HG03066 (cell line): ENCODE measurements at regions not wholly inside any gene's neighbourhood (a gene's known extent, or its start where the extent isn't known, plus 50 kb on each side); places are given as distances from the start of the nearest gene placed in this dataset.

Experiments
- ATAC-seq: cut with Tn5 transposase; IDR thresholded peaks from one replicate; pipeline ENCODE4 v1.9.1; 2021; ENCODE audit warnings: low read depth; ENCODE audit not compliant: unreplicated experiment

DNA sequence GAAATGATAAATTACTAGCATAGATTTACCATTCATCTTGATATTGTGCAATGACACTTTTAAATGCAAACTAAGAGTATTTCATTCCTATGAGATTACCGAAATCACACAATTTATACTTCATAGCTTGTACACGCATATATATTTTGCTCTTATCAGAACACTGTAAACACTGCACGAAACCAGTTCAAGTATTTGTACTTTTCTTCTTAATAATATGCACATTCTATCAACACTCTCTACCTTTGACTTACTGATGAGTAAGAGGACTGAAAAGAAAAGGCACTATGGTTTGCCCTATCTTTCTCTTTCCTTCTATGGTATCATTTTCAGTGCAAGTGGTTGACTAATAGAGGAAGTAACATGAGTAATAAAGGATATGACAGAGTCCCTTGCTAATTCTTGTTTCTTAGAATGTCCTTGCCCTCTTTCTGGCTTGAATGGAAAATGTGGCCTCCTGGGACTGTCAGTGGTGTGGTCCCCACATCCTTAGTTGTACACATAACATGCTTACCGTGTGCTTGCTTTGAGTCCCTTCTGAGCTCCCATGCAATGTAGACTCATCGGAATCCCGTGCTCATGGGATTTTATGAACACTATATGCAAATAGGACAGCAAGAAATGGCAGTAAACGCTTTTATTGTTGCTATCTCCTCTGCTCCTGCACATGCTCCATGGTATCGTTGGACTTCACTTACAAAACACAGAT, 363.5 kb upstream of the TNP1 start:
- ATAC-seq: peak; percentile 80

DNA sequence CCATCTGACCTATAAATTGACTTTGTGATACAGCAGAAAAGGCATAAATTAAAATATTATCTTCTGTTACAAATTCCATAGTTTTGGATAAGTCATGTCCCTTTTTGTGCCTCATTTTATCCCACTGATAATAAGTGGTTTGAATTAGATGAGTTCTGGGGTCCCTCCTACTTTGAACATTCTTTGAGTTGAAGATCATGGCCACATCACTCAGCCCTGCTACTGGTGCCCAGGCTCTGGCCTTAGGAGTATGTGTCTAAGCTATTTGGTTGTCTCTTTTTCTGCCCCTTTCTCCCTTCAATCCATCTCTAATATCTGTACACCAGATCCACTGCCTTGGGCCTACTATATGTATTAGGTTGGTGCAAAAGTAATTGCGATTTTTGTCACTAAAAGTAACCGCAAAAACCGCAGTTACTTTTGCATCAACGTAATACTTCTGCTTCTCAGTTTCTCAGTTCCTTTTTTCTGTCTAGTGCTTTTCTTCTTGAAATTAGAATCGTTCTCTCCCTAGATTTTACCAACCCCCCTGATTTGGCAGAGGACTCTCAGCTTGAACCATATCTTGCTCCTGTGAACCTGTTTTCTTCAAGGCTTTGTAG, 362.5 kb upstream of the TNP1 start:
- ATAC-seq: peak; percentile 33

DNA sequence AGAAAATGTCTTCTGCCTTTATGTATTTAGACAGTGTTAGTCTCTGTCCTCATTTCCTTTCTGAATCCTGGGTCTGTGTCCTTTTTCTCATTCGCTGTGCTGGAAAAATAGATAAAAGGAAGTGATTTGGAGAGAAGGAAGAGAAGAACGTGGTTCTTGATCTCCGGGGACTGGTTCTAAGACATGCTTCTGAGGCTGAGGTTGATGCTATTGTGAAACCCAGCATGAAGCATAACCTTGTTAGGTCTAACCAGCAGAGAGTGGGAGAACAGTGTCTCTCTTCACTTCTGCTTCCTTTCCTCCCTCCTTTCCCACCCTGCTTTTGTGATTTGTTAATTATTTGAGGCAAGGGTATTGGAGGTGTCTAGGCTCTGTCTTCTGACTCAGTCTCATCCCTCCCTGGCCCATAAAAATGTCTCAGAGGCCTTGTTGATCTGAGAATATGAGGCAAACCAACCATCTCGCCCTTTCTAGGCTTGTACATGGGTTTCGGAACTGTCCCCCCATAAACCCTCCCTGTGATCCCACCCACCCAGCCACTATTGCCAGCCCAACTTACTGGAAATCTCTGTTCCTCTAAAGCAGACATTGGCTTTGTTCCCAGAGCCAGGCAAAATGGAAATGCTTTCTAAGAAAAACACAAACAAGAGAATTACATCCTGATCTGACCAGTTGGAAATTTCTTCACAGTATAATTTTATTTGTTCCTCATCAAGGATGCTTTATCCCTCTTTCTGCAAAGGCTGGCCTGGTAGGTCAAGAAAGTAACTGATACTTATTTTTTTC, 360.6 kb upstream of the TNP1 start:
- ATAC-seq: no peak

DNA sequence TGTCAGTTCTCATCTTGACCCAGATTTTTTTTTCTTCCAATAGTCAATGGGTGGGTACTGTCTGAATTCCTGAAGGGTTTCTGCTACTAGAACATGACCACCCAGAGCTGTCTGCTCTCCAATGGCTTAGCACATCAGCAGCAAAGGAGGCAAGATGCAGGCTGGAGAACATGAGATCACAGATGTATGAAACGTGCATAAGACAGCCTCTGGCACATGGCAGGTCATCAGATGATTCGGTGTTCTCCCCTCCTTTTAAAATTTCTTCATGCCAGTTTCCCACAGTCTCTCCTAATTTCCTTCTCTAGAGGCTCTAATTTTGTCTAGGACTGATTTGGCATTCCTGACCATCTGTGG, 359.3 kb upstream of the TNP1 start:
- no peak for ATAC-seq

DNA sequence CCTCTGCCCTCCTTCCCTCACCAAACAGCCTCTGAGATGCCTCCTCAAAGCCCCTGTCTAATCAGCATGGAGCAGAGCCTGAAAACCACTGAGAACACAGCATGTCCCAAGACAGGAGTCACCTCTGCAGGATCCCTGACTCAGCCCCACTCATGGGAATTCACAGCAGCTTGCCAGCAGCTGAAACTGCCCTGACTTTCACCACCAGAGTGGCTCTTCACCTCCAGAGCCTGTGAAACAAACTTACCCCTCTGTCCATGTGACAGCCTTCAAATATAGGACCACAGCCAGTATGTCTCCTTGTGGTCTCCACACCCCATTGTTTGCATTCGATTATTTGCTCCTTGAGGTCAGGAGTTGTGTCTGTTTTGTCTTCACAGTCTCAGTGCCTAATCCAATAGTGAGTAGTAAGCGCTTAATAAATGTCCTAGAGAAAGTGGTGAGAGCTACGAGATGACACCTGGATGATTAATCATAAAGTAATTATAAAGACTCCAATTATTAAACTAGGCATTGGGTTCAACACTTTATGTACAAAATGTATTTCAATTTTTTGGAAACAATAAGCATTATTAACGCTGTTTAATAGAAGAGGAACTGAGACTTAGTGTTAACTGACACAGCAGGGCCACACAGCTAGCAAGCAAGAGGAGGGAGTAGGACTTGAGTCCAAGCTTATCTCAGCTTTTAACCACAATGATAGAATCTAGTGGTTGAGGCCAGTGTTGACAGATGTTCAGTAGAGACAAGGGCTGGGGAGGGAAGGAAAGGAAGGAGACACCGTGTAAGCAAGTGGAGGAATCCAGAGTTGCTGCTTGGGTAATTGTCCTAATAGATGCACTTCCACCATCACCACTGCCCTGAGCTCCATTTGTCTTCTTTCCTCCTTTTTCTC, 358.7 kb upstream of the TNP1 start:
- peak; percentile 51 for ATAC-seq

DNA sequence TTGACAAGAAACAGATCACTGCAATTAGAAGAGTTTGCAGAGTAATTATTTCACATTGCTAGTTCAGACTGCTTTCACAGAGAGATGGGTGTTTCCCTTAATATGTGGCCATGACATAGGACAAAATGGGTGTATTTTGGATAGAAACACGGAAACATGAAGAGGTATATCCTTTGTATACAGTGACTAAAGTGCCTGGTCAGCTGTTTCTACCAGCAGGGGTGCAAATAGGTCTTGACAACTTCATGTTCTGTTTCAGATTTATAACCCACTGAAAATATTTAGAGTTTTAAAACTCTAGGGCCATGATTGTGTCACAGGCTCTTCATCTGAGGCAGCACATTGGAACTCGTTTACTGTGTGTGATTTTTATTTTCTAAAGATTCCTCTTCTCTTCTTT, 357.1 kb upstream of the TNP1 start:
- no peak for ATAC-seq

DNA sequence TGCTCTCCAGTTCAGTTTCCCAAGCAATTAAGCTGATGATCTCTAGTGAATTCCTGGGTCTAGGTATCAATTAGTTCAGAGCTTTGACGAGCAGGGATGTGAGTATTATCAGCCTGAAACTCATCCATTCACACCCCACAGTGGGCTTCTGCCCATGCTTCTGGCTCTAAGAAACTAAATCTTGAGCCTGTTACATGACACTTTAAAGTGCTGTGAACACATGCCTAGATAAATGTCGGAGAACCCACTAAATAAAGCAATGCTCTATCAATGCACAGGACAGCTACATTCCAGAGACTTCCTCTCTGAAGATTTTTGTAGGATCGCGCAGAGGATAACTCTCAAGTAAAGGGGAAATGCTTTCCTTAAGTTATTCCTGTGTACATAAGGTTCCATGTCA, 356.5 kb upstream of the TNP1 start:
- no peak for ATAC-seq

DNA sequence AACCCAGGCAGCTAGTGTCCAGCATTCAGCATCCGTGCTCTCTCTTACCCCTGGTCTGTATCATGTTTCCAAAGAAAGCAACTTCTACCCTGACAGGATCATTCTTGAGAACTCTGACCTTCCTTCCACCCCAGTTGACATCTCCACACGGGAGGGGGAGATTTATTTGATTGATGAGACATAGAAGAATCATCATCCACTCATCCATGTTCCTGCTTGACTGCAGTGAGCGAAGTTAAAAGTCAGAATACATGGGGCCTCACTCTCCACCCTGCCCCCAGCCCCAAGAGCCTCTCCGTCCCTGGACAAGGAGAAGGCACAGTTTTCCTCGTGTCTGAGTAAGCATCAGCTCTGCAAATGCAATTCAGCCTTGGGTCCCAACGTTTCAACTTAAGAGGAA, 356.0 kb upstream of the TNP1 start:
- no peak for ATAC-seq

DNA sequence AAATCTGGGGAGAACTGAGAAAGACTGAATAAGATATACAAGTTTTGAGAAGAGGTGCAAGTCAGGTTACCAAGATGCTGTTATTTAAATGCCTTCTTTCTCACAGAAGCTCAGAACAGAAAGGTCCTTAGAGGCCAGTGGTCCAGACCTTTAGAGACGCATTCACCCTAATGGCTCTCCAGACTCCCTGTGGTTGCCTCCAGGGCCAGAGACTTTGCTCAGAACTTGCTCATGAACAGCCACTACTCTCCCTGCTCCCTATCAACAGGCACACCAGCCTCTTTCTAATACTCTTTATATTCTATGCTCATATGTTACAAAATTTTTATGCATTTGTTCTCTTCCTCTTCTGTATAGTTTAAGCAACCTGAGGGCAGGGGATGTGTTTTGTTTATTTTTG, 349.0 kb upstream of the TNP1 start:
- no peak for ATAC-seq

DNA sequence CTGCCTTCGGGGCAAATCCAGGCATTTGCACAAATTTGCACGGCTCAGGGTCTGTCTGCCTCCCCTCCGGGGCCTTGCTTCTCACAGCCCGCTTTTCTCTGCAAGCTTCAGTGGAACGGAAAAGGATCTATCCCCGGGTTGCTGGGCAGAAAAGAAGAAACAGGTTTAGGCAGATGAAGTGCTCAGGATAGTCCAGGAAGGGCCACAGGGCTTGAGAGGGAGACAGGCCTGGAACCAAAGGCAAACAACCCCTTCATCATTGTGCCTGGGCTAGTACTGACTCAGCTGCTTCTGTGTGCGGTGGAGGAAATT, 347.8 kb upstream of the TNP1 start:
- no peak for ATAC-seq

DNA sequence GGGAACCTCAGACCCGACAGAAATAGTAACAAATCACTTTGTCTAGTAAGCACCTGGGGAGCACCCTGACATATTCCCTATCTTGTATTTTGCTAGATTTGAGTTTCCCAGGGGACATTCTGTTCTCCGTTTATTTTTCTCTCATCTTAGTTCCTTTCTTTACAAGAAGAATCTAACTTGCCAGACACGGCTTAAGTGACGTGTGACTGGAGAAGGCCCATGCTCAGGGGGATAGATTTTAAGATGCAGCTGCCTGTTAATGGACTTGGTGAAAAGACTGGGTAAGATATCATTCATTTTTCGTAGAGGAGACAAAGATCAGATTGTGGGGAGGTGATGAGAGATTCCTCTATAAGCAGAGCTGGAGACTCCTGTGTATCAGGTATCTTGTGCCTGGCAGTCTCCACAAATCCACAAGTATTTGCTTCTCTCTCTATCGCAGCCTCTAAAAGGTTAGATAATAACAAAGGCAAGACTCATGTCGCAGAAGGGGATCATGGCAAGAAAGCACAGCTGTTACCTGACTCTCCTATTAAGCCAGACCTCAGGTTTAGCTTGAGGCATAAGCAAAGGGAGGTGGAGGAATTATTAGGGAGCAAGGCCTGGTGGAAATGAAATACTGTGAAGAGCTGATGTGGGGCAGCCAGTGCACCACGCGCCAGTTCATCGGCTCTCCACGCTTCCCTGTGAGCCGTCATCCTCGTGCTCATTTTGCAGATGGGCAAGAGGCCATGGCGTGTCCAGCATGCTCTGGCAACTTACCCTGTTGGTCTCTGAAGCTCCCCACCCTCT, 347.2 kb upstream of the TNP1 start:
- no peak for ATAC-seq

DNA sequence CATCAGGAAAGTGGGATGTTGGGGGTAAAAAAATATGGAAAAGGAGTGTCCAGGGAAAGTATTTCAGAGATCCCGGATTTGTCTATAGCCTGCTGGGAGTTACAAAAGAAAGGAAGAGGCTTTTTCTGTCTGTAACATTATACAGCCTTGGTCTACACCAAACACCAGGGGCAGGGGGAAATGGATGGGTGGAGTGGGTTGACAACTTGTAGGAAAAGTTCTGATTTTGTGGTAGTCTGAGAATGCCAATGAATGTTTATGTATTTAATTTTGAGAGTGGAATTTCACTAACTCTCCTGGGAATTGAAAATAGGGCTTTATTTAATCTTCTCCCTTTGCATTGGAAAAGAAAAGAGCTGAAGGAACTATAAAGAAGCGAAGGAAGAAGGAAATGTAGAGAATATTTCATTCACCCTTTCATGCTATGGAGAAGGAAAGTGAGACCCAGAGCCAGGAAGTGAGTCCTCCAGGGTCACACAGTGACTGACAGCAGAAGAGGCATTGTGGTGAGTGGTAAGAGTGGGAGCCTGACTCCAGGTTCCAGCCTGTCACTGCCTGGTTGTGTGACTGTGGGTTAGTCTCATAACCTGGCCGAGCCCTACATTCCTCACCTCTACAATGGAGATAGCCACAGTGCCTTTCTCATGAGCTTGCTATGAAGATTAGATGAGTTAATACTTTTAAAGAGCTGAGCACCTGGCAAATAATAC, 346.3 kb upstream of the TNP1 start:
- ATAC-seq: no peak

DNA sequence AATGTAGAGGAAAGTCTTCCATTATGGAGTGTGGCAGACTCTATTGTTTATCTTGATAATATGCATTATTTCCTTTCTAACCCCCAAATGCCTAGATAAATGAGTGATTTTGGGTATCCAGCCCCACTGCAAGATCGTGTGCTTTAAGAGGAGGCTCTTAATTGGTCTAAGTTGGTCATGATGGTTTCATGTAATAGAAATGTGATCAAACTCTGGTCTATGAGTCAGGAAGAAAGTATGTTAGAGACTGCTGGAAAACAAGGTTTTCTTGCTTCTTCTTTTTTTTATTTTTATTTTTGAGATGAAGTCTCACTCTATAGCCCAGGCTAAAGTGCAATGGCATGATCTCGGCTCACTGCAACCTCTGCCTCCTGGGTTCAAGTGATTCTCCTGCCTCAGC, 344.5 kb upstream of the TNP1 start:
- no peak for ATAC-seq

DNA sequence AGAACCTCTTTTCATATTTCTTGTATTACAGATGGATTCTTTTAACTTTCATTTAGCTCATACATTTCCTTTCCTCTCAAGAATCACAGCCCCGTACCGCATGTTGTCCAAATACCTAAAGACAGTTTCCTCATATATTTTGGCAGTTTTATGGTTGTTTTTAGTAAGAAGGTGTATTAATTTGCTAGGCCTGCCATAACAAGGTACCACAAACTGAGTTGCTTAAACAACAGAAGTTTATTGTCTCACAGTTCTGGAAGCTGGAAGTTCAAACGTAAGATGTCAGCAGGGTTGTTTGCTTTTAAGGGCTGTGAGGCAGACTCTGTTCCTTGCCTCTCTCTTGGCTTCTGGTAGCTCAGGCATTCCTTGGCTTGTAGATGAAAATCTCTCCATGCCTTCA, 343.2 kb upstream of the TNP1 start:
- ATAC-seq: no peak

DNA sequence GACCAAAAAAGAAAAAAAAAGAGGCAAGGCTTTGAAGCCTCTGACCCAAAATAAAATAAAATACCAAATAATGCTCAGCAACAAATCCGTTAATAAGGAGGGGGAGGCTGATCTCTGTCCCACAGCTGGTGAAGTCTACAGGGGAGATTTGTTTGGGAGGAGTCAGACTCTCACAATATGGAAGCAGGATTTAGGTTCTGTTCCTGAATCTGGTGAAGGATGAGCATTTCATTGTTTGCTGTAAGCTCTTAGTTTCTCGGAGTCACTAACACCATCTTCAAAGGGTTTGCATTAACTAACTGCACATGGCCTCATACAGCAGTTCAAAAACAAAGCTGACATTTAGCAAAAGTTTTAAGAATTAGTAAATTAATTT, 339.4 kb upstream of the TNP1 start:
- ATAC-seq: no peak

DNA sequence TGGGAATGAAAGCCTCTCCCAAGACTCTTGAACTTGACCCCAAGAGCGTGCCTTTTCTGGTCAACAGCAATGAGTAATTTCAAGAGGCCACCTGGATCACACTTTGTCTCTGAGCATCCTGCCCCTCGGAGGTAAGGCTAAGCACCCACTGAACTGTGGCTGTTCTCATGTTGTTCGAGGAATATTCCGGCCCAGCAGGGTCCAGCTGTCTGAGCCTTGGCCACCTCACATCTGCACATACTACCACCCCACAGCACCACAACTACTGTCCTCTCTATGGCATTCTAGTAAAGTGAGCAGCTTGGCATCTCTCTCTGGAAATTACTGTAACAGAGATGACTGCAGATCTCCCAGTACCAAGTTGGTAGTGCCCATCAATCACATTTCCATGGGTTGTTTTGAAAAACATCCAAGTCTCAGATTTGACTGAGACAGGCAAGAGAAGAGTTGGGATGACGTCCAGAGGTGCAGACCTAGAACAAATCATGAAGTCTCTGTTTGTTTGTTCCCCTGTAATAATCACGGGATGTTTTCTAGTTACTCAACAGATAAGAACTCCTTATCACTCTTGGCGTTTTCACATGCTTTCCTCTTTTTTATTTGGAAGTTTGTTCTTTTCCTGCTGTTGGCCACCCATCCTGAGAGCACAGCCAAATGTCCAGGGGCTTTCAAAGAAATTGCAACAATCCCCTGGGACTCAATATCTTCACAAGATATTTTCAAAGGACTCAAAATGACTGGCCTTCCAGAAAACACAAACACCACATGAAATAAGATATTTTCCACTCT, 336.0 kb upstream of the TNP1 start:
- ATAC-seq: no peak

DNA sequence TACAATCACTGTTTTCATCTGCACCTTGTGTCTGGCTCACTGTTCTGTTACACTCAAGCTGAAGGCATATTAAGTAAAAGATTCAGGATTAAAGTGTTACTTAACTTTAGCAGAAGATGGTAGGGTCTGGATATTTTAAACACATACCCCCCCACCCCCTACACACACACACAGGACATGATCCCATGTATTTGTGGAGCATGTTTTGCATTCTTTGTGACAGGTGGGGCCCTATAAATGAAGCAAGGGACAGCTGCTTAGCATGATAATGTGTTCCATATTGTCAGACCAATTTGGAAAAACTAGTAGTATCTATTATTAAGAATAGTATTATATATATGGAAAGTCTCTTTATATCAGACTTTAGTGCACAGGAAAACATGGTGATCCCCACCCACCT, 335.2 kb upstream of the TNP1 start:
- no peak for ATAC-seq

DNA sequence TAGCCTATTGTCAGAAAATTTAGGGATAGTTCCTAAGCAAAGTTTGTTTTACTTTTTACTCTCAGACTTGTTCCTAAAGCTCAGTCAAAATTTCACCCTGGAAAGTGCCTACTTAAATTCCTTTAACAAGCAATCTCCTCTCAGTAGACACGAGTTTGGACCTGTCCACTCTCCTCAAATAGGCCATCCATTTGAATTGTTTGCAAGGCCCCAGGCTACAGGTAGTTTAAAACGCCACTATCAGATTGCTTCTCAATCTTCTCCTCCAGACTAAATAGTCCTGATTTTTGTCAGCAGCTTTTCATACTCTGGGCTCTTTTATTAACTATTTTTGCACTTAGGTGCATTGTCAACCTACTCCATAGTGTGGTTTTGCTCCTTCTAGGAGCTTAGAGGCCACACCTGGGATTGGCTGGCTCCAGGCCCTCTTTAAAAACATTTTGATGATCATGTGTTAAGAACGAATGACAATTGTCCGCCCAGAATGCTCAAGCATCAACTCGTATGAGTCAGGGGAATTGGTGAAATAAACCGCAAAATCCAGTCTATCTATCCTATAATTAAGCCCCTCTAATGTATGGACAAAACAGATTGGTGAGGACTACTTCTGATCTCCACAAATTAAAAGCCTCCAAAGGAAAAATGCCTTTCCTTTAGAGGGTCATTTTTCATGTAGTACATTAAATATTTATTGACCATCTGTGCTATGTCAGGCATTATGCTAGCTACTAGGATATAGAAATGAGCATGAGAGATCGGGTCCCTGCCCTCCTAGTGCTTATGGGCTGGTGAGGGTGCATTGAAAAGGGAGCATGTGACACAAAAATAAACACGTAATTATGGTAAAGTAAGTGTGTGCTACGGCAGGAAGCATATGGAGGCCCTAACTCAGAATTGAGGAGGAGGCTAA, 333.8 kb upstream of the TNP1 start:
- ATAC-seq: no peak
